ENCODE measurements at regions not wholly inside any gene's neighbourhood (a gene's known extent, or its start where the extent isn't known, plus 50 kb on each side); places are given as distances from the start of the nearest gene placed in this dataset.
"Not testable (repeated sequence)": the region's sequence is repeated elsewhere in the genome, so short reads cannot be mapped to it uniquely, and the experiment has no call there.

DNA sequence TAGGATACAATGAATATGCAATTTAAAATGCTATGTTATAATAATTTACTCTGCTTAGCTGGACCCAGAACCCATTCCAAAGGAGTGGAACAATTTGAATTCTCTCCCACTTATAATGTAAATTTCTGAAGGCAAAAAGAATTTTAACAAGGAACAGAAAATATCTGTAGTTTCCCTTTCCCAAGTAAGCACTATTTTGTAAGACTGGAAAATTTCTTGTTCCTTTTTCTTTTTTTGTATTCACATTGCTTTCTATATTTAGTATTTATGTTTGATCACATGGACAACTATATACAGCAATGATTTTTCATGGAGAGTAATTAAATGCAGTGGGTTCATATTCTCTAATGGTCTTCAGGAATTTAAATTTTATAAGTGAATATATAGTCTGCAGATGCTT lies 127.4 kb downstream of the GPR85 start:
- CTCF ChIA-PET: no interaction called here
- POLR2A ChIA-PET: no interaction called here
- TF ChIP-seq, protein P1, sequence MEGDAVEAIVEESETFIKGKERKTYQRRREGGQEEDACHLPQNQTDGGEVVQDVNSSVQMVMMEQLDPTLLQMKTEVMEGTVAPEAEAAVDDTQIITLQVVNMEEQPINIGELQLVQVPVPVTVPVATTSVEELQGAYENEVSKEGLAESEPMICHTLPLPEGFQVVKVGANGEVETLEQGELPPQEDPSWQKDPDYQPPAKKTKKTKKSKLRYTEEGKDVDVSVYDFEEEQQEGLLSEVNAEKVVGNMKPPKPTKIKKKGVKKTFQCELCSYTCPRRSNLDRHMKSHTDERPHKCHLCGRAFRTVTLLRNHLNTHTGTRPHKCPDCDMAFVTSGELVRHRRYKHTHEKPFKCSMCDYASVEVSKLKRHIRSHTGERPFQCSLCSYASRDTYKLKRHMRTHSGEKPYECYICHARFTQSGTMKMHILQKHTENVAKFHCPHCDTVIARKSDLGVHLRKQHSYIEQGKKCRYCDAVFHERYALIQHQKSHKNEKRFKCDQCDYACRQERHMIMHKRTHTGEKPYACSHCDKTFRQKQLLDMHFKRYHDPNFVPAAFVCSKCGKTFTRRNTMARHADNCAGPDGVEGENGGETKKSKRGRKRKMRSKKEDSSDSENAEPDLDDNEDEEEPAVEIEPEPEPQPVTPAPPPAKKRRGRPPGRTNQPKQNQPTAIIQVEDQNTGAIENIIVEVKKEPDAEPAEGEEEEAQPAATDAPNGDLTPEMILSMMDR (IDR thresholded peaks at IDR 0.05; ENCODE audit: insufficient read depth, low read depth, low read length): no peak
- H3K4me3 ChIP-seq (ENCODE audit: low read depth, low read length): no peak overlapping the region
- H3K27me3 ChIP-seq (ENCODE audit: control insufficient read depth, insufficient read depth, low read length): no peaks in the 10 kb centered on the region
- DNase-seq (ENCODE audit: low read depth): no peak
- H3K36me3 ChIP-seq (ENCODE audit: control insufficient read depth, insufficient read depth, low read length): no peaks in the 10 kb centered on the region

DNA sequence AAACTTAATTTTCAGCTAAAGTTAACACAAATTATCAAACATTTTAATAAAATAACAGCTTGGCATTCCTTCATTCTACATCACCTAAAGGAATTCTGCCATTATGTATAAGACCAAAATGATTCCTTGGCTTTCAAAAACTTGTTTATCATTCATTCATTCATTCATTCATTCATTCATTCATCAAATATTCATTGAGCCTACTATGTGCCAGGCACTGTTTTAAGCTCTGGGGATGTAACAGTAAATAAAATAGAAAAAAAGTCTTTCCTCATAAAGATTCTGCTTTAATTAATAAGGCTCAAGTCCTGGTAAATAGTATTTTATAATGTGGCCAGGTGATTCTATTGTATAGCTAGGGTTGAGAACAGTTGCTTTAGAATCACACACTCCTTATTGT lies 127.9 kb downstream of the GPR85 start:
- Histone ChIP-seq H3K27me3 (ENCODE audit: control insufficient read depth, insufficient read depth, low read length) (no peaks in the 10 kb centered on the region), H3K36me3 (ENCODE audit: control insufficient read depth, insufficient read depth, low read length) (no peaks in the 10 kb centered on the region), H3K4me3 (ENCODE audit: low read depth, low read length) (no peak overlapping the region)
- DNase-seq (ENCODE audit: low read depth): no peak
- POLR2A ChIA-PET: no interaction called here
- CTCF ChIA-PET: no interaction called here
- TF ChIP-seq, protein P1 (IDR thresholded peaks at IDR 0.05; ENCODE audit: insufficient read depth, low read depth, low read length): no peak

DNA sequence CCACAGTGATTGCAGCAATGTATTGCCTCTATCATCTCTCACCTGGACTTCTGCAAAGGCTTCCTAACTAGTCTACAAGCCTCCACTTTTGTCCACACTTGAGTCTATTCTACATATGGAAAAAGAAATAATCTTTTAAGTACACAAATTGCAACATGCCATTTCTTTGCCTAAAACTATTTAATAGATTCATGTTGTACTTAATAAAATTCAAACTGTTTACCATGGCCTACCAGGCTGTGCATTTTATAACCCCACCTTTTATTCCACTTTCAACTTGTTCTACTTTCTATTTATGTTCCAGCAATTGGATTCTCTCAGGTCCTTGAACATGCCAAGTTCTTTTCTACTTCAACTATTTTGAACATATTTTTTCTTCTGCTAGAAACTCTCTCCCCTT lies 128.7 kb downstream of the GPR85 start:
- no peak for DNase-seq (ENCODE audit: low read depth)
- ChIA-PET CTCF (interaction anchor here (0.6 kb wide), 1 partner anchor 499 kb away, joined by 3 read pairs; no protein-coding TSS in a partner anchor), POLR2A (no interaction called here)
- TF ChIP-seq, protein P1 (IDR thresholded peaks at IDR 0.05; ENCODE audit: insufficient read depth, low read depth, low read length): no peak
- H3K36me3 ChIP-seq (ENCODE audit: control insufficient read depth, insufficient read depth, low read length): no peaks in the 10 kb centered on the region
- no peak overlapping the region for H3K4me3 ChIP-seq (ENCODE audit: low read depth, low read length)
- no peaks in the 10 kb centered on the region for H3K27me3 ChIP-seq (ENCODE audit: control insufficient read depth, insufficient read depth, low read length)

DNA sequence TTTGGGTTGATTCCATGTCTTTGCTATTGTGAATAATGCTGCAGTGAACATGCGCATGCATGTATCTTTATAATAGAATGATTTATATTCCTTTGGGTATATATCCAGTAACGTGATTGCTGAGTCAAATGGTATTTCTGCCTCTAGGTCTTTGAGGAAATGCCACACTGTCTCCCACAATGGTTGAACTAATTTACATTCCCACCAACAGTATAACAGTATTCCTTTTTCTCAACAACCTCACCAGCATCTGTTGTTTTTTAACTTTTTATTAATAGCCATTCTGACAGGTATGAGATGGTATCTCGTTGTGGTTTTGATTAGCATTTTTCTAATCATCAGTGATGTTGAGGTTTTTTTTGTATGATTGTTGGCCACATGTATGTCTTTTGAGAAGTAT lies 133.6 kb downstream of the GPR85 start:
- POLR2A ChIA-PET; H3K36me3 ChIP-seq (ENCODE audit: control insufficient read depth, insufficient read depth, low read length); DNase-seq (ENCODE audit: low read depth); H3K4me3 ChIP-seq (ENCODE audit: low read depth, low read length); H3K27me3 ChIP-seq (ENCODE audit: control insufficient read depth, insufficient read depth, low read length): not testable (repeated sequence)
- CTCF ChIA-PET: interaction anchor here (0.7 kb wide), 1 partner anchor 13 kb away, joined by 3 read pairs; a partner anchor contains a TSS

DNA sequence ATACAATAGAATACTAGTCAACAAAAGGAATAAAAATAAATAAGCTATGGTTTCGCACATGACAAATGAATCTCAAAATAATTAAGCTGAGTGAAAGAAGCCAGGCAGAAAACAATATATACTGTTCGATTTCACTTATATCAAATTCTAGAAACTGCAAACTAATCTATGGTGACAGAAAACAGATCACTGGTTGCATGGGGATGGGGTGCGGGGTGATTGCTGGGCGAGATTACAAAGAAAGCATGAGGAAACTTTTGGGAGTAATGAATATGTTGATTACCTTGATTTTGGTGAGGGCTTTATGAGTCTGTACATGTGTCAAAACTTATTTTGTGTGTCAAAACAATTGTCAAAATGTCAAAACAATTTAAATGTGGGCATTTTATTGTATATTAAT lies 135.6 kb downstream of the GPR85 start:
- CTCF ChIA-PET: no interaction called here
- TF ChIP-seq, protein P1 (IDR thresholded peaks at IDR 0.05; ENCODE audit: insufficient read depth, low read depth, low read length): no peak
- DNase-seq (ENCODE audit: low read depth): no peak
- POLR2A ChIA-PET: no interaction called here
- Histone ChIP-seq H3K36me3 (ENCODE audit: control insufficient read depth, insufficient read depth, low read length) (no peaks in the 10 kb centered on the region), H3K27me3 (ENCODE audit: control insufficient read depth, insufficient read depth, low read length) (no peaks in the 10 kb centered on the region), H3K4me3 (ENCODE audit: low read depth, low read length) (no peak overlapping the region)

DNA sequence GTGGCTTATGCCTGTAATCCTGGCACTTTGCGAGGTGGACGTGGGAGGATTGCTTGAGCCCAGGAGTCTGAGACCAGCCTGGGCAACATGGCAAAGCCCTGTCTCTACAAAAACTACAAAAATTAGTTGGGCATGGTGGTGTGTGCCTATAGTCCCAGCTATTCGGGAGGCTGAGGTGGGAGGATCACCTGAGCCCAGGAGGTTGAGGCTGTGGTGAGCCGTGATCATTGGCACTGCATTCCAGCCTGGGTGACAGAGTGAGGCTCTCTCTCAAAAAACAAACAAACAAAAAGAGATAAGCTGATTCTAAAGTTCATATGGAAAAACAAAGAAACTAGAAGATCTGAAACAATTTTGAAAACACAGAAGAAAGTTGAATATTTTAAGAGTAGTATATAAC lies 136.9 kb downstream of the GPR85 start:
- H3K4me3 ChIP-seq (ENCODE audit: low read depth, low read length); H3K36me3 ChIP-seq (ENCODE audit: control insufficient read depth, insufficient read depth, low read length); CTCF ChIA-PET; DNase-seq (ENCODE audit: low read depth); H3K27me3 ChIP-seq (ENCODE audit: control insufficient read depth, insufficient read depth, low read length); POLR2A ChIA-PET: not testable (repeated sequence)
